ENCODE measurements at regions not wholly inside any gene's neighbourhood (a gene's known extent, or its start where the extent isn't known, plus 50 kb on each side); places are given as distances from the start of the nearest gene placed in this dataset.

GRCh38 chr20:58600756-58601155 is 50.3 kb upstream of the STX16 start:
- DNase-seq, result no peak
- no peaks in the 10 kb centered on the region for H3K4me1 Mint-ChIP-seq
- H3K36me3 Mint-ChIP-seq, result no peaks in the 10 kb centered on the region
- H3K9me3 Mint-ChIP-seq, result no peaks in the 10 kb centered on the region
- H3K27me3 Mint-ChIP-seq (ENCODE audit: low read depth in 3 of 3), result peaks cover 0 to 9% (median 6%) of the 10 kb centered on the region in 3 donors
- no peak overlapping the region for H3K4me3 Mint-ChIP-seq
- no peak overlapping the region for H3K27ac Mint-ChIP-seq

DNA sequence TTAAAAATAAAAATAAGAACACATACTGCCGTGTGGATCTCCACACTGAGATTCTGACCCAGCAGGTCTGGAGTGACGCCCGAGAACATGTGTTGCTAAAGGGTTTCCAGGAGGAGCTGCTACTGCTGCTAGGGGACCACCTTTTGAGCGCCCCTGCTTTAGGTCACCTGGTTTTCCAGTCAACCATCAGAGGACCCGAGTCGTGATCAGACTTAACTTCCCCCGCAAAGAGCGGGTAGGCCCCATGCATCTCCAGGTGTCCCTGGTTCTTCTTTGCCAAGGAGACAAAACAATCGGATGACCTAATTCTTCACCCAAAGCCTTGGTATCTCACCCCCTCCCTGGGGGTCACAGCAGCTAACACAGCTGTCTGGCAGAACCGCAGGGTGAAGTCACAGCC is 51.1 kb upstream of the STX16 start:
- no peak overlapping the region for H3K27ac Mint-ChIP-seq
- H3K4me3 Mint-ChIP-seq, result no peak overlapping the region
- DNase-seq, result no peak
- H3K27me3 Mint-ChIP-seq (ENCODE audit: low read depth in 3 of 3), result peaks cover 0 to 6% (median 6%) of the 10 kb centered on the region in 3 donors
- H3K36me3 Mint-ChIP-seq, result no peaks in the 10 kb centered on the region
- no peaks in the 10 kb centered on the region for H3K9me3 Mint-ChIP-seq
- no peaks in the 10 kb centered on the region for H3K4me1 Mint-ChIP-seq

GRCh38 chr20:58598211-58599015 is 52.7 kb upstream of the STX16 start:
- Mint-ChIP-seq H3K4me1 (no peaks in the 10 kb centered on the region), H3K36me3 (no peaks in the 10 kb centered on the region), H3K9me3 (no peaks in the 10 kb centered on the region), H3K27ac (no peak overlapping the region), H3K4me3 (no peak overlapping the region), H3K27me3 (ENCODE audit: low read depth in 3 of 3) (peaks cover 0 to 6% (median 6%) of the 10 kb centered on the region in 3 donors)
- DNase-seq, result no peak

DNA sequence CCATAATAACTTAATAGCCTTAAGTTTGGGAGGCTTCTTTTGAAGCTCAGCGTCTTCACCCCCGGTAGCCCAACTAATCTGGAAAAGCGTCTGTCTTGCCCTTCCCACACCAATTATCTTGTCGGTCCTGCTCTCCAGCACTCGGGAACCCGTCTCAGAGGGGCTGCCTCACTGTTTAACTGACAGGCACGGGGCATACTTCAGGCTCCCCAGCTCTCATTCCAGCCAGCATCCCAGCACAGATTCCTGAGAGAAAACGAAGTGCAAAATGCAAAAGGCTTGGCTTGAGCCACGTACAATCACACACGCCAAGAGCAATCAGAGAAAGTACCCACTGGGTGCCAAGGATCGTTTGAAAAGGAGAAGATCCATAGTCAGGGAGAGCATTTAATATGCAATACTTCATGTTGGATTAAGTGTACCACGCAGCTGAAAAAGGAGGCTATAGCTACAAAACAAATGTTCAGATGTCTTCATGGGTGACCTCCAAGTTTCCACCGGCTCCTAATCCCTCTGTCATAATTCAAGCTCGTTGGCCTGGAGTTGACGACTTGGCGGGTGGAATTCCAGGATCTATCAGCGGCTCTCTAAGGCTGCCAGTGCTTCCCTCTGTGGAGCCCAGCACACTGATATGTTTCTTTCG is 53.7 kb upstream of the STX16 start:
- H3K9me3 Mint-ChIP-seq, result no peaks in the 10 kb centered on the region
- no peak for DNase-seq
- no peaks in the 10 kb centered on the region for H3K4me1 Mint-ChIP-seq
- H3K27me3 Mint-ChIP-seq (ENCODE audit: low read depth in 3 of 3), result peaks cover 0 to 8% (median 7%) of the 10 kb centered on the region in 3 donors
- H3K36me3 Mint-ChIP-seq, result no peaks in the 10 kb centered on the region
- no peak overlapping the region for H3K27ac Mint-ChIP-seq
- no peak overlapping the region for H3K4me3 Mint-ChIP-seq

DNA sequence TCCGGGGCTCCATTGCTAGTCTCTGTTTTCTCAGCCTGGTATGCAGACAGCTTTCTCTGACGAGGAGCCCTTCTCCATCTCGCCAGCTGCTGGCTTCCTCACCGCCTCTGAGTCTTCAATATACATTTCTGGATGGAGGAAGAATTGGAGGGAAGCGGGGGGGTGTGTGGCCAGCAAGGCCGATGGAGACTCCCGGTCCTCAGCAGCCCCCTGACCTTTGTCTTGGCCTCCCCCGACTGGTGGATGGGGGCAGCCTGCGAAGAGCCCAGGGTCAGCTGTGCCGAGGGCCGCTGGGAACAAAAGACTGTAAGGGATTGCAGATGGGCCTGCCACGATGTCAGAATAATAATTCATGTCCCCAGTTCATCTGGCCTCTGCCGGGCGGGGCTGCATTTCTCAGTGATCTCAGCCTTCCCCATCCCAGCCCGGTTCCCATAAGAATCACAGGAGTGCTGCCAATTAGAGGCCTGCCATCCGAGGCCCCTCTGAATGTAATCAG is 54.3 kb upstream of the STX16 start:
- Mint-ChIP-seq H3K27ac (no peak overlapping the region), H3K4me1 (no peaks in the 10 kb centered on the region)
- DNase-seq, result no peak

DNA sequence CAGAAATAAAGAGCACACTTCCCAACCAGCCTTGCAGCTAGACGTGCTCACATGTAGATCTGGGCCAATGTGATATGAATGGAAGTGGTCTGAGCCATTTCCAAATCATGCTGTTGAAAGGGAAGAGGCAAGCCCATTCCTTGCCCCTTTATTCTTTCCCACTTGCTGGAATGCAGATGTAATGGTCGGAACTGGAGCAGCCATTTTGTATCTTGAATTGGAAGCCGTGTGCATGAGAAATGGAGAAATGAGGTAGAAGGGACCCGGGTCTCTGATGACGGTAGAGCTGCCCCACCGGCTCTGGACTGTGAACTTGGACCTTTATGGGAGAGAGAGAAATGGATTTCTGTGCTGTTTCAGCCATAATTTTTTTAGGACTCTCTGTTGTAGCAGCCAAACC is 54.8 kb upstream of the STX16 start:
- no peaks in the 10 kb centered on the region for H3K9me3 Mint-ChIP-seq
- H3K4me3 Mint-ChIP-seq, result no peak overlapping the region
- H3K4me1 Mint-ChIP-seq, result peaks cover 5% of the 10 kb centered on the region in 2 donors
- no peak for DNase-seq
- H3K27me3 Mint-ChIP-seq (ENCODE audit: low read depth in 3 of 3), result peaks cover 2 to 10% (median 8%) of the 10 kb centered on the region in 3 donors
- no peaks in the 10 kb centered on the region for H3K36me3 Mint-ChIP-seq
- no peak overlapping the region for H3K27ac Mint-ChIP-seq

More for the DNA sequence above, 54.3 kb upstream of the STX16 start:
- no peak overlapping the region for H3K4me3 Mint-ChIP-seq
- H3K27me3 Mint-ChIP-seq (ENCODE audit: low read depth in 3 of 3), result peaks cover 0 to 8% (median 7%) of the 10 kb centered on the region in 3 donors
- no peaks in the 10 kb centered on the region for H3K36me3 Mint-ChIP-seq
- H3K9me3 Mint-ChIP-seq, result no peaks in the 10 kb centered on the region

DNA sequence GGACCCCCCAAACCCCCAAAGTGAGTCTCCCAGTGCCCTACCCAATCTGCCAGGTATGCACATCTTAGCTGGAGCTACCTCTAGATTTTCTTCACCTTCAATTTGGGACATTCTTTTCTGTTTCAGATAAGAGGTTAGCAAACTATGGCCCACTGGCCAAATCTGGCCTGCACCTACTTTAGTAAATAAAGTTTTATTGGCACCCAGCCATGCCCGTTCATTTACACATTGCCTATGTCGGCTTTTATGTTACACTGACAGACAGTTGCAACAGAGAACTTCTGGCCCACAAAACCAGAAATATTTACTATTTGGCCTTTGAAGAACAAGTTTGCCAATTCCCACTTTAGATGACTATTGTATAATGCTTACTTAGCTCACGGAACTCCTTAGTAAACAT is 55.9 kb upstream of the STX16 start:
- H3K4me3 Mint-ChIP-seq, result no peak overlapping the region
- no peak for DNase-seq
- no peak overlapping the region for H3K27ac Mint-ChIP-seq
- H3K36me3 Mint-ChIP-seq, result no peaks in the 10 kb centered on the region
- peaks cover 2 to 8% (median 5%) of the 10 kb centered on the region in 3 donors for H3K27me3 Mint-ChIP-seq (ENCODE audit: low read depth in 3 of 3)
- peaks cover 7 to 8% of the 10 kb centered on the region in 2 donors for H3K4me1 Mint-ChIP-seq
- no peaks in the 10 kb centered on the region for H3K9me3 Mint-ChIP-seq

DNA sequence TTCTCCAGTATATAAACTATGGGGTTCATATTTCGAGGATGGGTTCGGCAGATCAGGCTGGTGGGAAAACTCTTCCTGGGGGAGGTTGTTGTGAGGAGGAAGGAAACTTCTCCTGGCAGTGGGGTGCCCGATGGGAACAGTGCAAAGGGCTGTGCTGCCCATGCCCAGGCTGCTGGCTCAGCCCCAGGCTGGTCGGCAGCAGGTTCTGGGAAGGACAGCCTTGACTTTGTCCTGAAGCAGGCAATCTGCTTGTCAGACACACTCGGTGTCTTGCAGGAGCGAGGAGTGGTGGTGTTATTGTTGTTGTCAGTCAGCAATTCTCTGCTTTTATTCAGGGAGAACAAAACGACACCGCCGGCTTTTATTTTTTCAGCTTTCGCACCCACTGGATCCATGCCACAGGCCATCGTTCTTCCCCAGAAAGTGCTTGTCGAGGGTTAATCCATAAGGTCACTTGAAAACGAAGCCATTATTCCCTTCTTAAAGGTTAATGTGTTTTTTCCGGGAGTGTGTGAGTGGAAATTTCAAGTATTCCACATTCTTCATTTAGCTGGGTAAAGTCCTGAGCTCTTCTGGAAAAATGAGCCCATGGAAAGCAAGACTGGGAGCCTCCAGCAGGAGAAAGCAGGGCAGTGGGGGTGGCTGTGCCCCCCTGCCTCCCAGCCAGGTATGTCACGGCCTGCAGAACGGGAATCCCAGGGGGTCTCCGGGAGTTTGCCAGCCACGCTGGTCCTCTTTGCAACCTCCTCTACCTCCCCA is 57.0 kb upstream of the STX16 start:
- Mint-ChIP-seq H3K4me3 (no peak overlapping the region), H3K27me3 (ENCODE audit: low read depth in 3 of 3) (peaks cover 4 to 8% (median 6%) of the 10 kb centered on the region in 3 donors), H3K9me3 (no peaks in the 10 kb centered on the region), H3K27ac (no peak overlapping the region), H3K4me1 (peaks cover 7 to 8% of the 10 kb centered on the region in 2 donors), H3K36me3 (no peaks in the 10 kb centered on the region)
- no peak for DNase-seq

DNA sequence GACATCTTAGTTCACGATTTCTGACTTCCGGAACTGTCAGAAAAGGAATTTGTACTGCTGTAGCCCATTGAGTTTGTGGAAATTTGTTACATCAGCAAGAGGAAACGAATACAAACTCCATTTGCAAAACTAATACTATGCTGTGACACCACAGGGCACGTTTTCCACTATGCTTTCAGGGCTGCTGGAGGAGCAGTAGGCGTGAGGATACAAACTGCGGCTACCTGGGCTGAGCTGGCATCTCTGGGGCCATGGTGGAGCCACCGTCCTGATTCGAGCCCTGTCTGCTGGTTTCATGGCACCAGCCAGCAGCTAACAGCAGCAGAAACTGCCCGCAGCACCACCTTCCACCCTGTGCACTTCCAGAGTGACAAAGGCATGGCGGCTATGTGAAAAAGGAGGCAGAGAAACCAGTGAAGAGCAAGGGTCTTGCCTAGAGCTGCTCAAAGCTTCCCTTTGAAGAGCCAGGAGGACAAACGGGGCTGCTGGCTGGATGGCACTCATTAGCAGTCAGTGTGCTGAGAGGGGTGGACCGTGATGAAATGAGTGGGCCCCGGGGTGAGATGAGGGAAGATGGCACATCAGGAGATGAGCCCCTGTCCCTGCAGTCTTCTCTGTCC is 58.9 kb upstream of the STX16 start:
- H3K27ac Mint-ChIP-seq, result no peak overlapping the region
- peaks cover 7 to 8% of the 10 kb centered on the region in 2 donors for H3K4me1 Mint-ChIP-seq
- H3K27me3 Mint-ChIP-seq (ENCODE audit: low read depth in 3 of 3), result peaks cover 5 to 6% (median 6%) of the 10 kb centered on the region in 3 donors
- no peak overlapping the region for H3K4me3 Mint-ChIP-seq
- H3K9me3 Mint-ChIP-seq, result no peaks in the 10 kb centered on the region
- DNase-seq, result no peak
- H3K36me3 Mint-ChIP-seq, result no peaks in the 10 kb centered on the region

DNA sequence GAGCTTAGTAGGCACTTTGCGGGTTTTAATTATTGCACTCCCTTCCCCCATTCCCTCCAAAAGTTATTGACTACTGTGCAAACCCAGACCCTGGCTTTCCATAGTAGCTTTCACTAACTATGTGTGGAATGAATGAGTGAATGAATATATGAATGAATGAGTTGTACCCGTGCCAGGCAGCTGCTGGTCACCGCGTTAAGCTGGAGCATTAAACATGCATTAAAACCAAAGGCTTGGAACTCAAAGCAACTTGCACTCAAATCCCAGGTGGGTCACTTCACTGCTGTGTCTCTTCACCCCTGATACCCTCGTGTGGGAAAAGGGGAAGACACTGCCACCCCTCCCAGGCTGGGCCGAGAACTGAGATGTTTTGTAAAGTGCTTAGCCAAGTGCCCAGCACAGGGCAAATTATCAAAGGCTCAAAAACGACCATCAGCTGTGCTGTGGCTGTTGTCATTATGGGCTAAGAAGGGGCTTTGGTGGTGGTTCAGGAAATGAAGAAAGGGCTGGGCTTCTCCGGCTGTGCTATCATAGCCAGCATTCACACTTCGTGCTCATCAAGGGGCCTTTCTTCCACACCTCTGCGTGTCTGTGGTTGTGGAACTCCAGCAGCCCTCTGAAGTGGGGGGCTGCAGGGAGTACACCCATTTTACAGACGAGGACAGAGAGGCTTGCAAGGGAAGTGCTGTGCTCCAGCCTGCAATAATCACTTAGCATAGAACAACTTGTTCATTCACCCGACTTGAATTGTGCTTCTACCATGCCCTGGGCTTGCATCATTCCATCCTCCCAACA is 60.2 kb upstream of the STX16 start:
- H3K36me3 Mint-ChIP-seq, result no peaks in the 10 kb centered on the region
- no peak for DNase-seq
- H3K4me3 Mint-ChIP-seq, result peak overlapping the region in 1 of 5 donors; percentile 45
- H3K9me3 Mint-ChIP-seq, result no peaks in the 10 kb centered on the region
- H3K27me3 Mint-ChIP-seq (ENCODE audit: low read depth in 3 of 3), result peaks cover 3 to 8% (median 6%) of the 10 kb centered on the region in 3 donors
- H3K27ac Mint-ChIP-seq, result no peak overlapping the region
- H3K4me1 Mint-ChIP-seq, result peaks cover 7 to 8% of the 10 kb centered on the region in 2 donors

GRCh38 chr20:58587467-58587866 is 63.6 kb upstream of the STX16 start:
- no peaks in the 10 kb centered on the region for H3K36me3 Mint-ChIP-seq
- H3K27ac Mint-ChIP-seq, result no peak overlapping the region
- peaks cover 5 to 8% (median 6%) of the 10 kb centered on the region in 3 donors for H3K27me3 Mint-ChIP-seq (ENCODE audit: low read depth in 3 of 3)
- H3K4me1 Mint-ChIP-seq, result peaks cover 7 to 8% of the 10 kb centered on the region in 2 donors
- H3K9me3 Mint-ChIP-seq, result no peaks in the 10 kb centered on the region
- DNase-seq, result no peak
- no peak overlapping the region for H3K4me3 Mint-ChIP-seq

DNA sequence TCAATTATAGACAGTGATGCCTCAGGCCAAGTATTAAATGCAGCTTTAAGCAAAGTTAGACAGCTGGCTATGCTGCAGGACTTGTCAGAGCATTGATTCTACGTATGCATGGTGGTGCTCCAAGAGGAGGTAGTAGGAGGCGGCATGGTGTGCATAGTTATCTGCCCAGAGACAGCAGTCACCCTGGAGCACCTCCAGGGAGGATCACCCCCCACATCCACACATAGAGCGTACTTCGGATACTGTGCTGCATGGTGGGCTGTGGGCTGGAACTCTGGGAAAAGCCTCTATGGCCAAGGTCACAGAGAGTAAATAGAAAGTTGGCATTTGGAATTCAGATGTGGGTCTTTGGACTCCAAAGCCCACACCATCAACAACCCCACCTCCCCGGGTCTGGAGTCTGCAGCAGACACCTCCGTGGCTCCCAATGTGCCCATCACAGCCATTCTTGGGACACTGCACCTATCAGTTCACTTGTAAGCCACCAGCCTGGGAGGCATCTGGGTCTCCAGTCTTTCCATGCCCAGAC is 64.5 kb upstream of the STX16 start:
- Mint-ChIP-seq H3K4me1 (peaks cover 6% of the 10 kb centered on the region in 2 donors), H3K27me3 (ENCODE audit: low read depth in 3 of 3) (peaks cover 5 to 8% (median 5%) of the 10 kb centered on the region in 3 donors), H3K4me3 (no peak overlapping the region), H3K36me3 (no peaks in the 10 kb centered on the region), H3K9me3 (no peaks in the 10 kb centered on the region), H3K27ac (no peak overlapping the region)
- DNase-seq, result no peak

Data from immature natural killer cell (primary cell).